Left forelimb (tissue), 1 donor: ENCODE measurements at regions not wholly inside any gene's neighbourhood (a gene's known extent, or its start where the extent isn't known, plus 50 kb on each side); places are given as distances from the start of the nearest gene placed in this dataset.
"Not testable (repeated sequence)": the region's sequence is repeated elsewhere in the genome, so short reads cannot be mapped to it uniquely, and the experiment has no call there.

ENCODE experiments used
- DNase-seq: peaks from one replicate; pipeline ENCODE4 v3.0.0-alpha.2; 2018; ENCODE audit warnings: low spot score

DNA sequence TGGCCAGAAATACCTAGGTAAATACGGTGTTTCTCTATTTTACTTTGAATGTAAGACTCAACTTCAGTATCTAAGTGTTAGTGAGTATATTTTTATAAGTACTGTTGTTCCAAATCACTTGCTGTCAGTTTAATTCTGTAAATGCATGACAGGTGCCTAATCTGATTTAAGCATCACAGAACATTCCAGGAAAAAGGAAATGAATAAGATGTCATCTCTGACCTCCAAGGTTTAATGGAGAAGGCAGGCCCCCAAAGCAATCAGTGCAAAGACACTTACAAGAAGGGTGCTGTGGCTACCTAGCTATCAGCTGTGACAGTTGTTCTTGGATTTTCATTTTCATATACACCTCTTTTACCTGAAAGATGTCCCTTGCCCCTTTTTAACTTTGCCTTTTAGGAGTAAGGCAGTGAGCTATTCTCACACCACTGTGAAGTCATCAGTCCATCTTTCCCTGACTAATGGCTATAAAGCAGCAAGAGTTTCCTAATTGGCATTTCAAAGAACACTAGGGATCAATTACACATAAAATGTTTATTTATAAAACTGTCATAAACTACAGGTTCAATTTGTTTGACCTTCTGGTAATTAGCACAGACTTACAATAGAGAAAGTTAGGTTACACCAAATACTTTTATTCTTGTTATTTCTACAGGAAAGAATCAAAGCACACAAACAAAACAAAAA lies 427.6 kb downstream of the SPRY2 start:
- no peak for DNase-seq

DNA sequence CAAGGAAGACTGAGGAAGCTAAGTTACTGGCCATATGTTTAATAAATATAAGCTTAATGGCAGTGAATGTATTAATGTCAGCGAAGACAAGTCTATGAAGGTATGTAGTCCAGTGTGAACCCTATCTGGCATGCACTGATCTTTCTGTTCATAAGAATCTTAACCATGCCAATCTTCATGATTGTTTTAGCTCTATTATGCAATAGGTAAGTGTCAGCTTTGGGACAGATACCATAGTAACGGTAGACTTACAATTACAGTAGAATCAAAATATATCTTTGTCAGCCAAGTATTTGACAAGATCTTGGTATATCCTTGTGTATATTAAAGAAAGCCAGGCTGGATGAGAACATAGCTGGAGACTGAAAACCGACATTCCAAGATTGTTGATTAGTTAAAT lies 428.5 kb downstream of the SPRY2 start:
- no peak for DNase-seq

- DNase-seq: no peak
Observed at GRCh38 chr13:79910875-79911540, 429.9 kb downstream of the SPRY2 start.

DNA sequence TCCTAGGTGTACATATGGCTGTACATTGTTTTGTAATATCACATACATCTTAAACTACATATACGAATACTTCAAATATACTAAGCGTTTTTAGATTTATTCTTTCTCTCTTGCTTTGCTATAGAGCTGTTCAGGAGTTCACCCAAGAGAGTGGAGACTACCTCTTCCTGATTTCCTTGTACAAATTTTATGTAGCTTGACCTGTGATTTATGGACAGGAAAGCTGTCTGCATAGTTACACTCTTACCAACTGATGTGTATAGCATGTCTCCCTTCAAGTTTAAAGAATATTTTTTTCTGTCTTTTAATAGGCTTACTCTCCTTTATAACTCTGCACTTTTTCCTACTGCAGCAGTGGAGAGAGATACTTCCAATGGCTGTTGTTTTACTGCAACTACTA lies 428.7 kb downstream of the NDFIP2 start:
- no peak for DNase-seq

- no peak for DNase-seq
Observed at GRCh38 chr13:79908381-79908780, 427.4 kb downstream of the NDFIP2 start.

GRCh38 chr13:79907527-79907926 lies 426.6 kb downstream of the NDFIP2 start:
- no peak for DNase-seq

DNA sequence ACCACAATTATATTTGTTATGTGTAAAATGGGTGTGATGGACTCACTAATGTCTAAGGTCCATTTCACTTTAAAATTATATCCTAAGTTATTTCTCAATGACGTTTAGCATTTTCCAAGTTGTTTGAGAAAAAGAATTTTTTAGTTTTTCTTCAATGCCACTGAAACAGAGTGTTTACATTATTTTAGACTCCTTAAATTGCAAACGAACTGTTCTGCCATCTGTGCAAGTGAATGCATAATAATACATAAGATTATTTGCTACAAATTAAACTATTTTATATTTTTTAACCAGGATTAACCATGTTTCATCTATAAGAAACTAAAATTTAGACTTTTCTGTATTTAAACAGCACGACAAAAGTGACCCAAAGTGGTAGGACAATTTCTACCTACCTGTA lies 425.4 kb downstream of the NDFIP2 start:
- DNase-seq: no peak

DNA sequence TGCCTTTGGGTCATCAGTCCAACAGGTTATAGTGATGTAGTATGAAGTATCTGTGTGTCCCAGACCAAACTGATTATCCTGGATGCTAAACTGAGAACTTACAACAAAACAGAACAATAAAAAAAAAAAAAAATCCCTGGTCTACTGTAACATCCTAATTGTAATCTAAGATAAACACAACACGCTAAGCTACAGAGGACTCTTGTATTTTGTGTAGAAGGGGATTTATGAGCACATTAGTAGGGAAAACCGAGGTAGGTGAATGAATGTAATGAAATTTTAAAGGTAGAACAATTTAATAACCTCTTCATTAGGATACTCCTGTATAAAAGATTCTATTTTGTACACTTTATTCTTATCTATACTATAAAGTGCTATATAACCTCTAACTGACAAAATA lies 424.1 kb downstream of the NDFIP2 start:
- no peak for DNase-seq

DNA sequence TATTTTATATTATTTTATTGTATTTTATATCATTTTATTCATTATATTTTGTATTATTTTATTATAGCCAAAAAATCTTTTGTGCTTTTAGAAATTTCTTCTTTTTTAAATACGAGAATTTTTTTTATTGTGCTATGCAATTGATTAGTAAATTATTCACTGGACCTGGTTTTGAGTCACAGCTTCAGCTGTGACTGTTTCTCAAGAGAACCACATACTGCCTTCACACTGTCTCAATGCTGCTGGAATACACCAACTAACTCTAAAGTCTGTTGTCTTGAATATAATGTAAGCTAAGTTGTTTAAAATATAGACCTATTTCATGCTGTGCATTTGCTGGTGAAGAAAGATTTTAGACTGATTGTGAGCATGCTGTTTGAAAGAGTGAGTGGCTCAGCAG lies 423.6 kb downstream of the NDFIP2 start:
- no peak for DNase-seq

DNA sequence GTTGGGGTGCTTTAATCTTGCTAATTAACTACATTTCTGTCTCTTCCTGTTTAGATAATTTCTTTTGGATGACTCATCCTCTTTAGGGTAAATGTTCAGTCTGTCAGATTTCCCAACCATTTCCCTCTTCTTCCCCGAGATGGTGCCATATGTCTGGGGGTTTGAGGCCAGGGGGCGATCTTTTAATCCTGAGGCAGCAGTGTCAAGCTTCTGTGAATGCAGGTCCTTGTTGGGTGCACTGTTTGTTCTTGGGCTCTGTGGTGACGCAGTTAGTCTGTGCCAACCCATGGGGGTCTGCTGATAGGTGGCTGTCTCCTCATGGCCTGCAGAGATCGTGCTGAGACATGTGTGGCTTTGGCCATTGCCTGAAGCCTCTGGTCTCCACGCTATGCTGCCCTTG lies 420.4 kb downstream of the NDFIP2 start:
- DNase-seq: no peak

- DNase-seq: no peak
Observed at GRCh38 chr13:79900356-79900755, 419.4 kb downstream of the NDFIP2 start.

DNA sequence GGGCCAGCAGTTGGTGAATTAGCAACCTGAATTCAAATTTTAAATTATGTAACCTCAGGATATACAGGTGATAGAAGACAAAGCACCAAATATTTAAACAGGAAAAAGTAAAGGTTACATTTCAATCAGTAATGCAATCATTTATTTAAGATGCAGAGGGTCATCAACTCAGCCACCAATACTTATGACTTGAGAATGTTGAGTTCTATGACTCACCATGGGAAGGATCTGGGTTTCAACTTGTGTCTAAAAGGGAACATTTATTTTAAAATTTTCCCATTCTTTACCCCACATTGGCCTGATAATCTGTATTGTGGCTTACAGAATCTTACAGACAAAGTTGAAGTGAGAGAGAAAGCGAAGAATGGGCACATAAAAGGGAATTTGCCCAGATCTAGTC lies 418.0 kb downstream of the NDFIP2 start:
- DNase-seq: no peak

DNA sequence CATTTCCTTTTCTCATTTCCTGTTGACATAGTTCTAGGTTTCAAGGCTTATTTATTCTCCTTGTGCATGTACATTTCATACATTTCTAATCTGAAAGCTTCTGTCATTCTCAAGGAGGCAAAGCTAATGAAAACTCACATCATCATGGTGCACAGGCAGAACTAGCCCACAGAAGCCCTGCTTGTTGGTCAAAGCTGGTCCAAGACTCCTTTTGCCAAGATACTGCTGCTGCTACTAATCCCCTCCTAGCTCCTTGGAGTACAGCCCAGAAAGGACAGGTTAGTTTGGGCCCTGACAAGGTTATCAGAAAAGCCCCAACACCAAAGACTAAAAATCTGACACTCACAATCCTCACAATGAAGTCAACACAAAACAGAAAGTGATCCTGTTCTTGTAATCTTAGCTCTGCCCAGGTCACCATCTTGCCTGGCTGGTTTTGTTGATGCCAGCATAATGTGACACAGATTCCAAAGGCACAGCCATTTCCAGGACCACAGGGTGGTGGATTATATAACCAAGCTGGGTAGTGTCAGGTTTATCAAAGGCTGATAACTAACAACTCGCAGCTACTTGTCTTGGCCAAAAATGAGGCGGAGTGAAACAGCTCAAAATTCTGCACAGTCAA lies 417.4 kb downstream of the NDFIP2 start:
- DNase-seq: no peak

- DNase-seq: no peak
Observed at GRCh38 chr13:79896851-79897250, 415.9 kb downstream of the NDFIP2 start.

DNA sequence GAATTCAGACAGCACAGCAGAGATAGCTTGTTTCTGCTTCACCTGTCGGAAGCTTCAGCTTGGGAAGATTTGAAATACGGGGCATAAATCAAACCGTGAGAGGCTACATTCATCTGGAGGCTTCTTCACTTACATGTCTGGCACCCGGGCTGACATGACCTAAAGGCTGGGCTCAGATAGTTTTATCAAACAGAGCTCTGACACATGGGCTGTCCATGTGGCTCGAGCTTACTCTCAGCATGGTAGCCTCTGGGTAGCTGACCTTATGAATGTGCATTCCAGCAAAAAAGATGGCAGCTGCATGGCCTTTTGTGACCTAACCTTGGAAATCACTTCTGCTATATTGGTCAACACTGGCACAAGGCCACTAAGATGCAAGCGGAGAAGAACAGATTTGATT lies 414.5 kb downstream of the NDFIP2 start:
- DNase-seq: no peak

DNA sequence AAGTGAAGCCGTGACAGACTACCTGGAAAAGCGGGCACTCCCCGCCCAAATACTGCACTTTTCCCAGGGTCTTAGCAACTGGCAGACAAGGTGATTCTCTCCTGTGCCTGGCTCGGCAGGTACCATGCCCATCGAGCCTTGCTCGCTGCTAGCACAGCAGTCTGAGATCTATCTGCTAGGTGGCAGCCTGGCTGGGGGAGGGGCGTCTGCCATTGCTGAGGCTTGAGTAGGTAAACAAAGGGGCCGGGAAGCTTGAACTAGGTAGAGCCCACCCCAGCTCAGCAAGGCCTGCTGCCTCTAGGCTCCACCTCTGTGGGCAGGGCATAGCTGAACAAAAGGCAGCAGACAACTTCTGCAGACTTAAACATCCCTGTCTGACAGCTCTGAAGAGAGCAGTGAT lies 406.3 kb downstream of the NDFIP2 start:
- DNase-seq: not testable (repeated sequence)

DNA sequence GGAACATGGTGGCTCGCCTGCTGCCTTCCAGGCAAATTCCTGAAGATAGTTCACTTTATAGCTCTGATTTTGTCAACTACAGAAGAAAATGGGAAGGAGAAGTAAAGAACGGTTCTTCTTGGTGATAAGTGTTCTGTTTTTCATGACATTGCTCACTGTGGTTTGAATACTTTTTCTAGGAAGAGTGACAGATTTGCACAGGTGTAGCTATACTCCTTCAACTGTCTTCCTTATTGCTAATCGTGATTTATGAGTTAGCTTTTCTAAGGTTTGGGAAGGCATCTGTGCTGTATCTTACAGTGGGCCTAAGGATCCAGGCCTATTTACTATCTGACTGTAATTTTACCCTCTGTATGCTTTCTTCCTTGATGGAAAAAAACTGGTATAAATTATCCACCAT lies 405.6 kb downstream of the NDFIP2 start:
- no peak for DNase-seq

DNA sequence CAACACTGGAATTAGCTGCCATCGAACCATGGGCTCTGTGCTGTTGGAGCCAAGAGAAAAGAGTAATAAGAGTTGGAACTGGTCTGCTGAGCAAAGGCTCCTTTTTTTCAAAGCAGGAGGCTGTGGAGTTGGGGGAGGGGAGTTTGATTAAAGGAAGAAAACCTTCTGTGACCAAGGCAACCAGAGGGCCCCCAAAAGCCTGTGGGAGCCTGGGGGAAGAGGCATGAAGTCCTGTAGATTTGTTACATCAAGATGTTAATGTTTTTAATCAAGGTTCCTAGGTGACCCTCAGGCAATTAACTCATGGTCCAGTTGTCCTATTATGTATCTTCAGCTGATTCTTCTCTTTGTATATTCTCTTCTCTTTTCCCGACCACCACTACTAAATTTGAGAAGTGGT lies 403.9 kb downstream of the NDFIP2 start:
- DNase-seq: no peak

GRCh38 chr13:79883216-79883615 lies 402.3 kb downstream of the NDFIP2 start:
- no peak for DNase-seq

- DNase-seq: no peak
Observed at GRCh38 chr13:79880818-79881217, 399.9 kb downstream of the NDFIP2 start.

- DNase-seq: no peak
Observed at GRCh38 chr13:79874396-79875360, 393.7 kb downstream of the NDFIP2 start.

- DNase-seq: no peak
Observed at GRCh38 chr13:79871594-79871993, 390.6 kb downstream of the NDFIP2 start.
